C4-2B (cell line): ENCODE measurements at regions not wholly inside any gene's neighbourhood (a gene's known extent, or its start where the extent isn't known, plus 50 kb on each side); places are given as distances from the start of the nearest gene placed in this dataset.

Experiments used
- H3K27ac ChIP-seq: fragments of 450-650 bp; 2 replicates; pipeline ENCODE4 v1.5.1; 2017
- ZFX ChIP-seq: fragments of 450-650 bp; IDR thresholded peaks from 2 replicates; pipeline ENCODE4 v1.6.1; 2017
- TF ChIP-seq, protein P1 (sequence below): fragments of 450-650 bp; conservative IDR thresholded peaks from 2 replicates; pipeline ENCODE4 v1.5.1; 2017; ENCODE audit warnings: mild to moderate bottlenecking

DNA sequence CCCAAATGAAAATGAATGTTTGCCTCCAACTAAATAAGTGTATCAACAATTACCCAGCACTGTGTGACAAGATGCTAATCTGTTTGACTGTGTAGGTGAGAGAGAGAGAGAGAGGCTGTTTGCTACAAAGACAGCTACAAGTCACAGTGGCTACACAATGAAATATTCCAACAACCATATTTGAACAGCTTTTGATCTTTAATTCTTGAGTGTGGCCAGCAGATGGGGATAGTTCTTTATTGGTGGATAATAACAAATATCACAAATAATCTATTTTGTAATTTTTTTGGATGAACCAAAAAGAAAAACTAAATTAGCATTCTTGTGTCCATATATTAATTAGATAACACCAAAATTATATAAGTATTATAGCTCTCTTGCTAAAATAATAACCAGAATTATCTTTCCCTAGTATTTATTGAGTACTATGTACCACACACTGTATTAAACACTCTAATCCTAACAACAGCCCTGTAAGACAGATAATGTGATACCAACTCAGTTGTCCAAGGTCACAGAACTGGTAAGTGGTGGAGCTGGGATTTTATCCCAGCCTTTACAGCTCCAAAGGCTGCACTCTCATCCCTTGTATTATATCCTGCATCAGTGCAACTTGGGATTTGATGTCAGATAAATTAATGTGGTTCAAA lies 61.9 kb upstream of the C3orf80 start:
- no peak overlapping the region for H3K27ac ChIP-seq
- TF ChIP-seq ZFX, result no peak
- TF ChIP-seq, protein P1, sequence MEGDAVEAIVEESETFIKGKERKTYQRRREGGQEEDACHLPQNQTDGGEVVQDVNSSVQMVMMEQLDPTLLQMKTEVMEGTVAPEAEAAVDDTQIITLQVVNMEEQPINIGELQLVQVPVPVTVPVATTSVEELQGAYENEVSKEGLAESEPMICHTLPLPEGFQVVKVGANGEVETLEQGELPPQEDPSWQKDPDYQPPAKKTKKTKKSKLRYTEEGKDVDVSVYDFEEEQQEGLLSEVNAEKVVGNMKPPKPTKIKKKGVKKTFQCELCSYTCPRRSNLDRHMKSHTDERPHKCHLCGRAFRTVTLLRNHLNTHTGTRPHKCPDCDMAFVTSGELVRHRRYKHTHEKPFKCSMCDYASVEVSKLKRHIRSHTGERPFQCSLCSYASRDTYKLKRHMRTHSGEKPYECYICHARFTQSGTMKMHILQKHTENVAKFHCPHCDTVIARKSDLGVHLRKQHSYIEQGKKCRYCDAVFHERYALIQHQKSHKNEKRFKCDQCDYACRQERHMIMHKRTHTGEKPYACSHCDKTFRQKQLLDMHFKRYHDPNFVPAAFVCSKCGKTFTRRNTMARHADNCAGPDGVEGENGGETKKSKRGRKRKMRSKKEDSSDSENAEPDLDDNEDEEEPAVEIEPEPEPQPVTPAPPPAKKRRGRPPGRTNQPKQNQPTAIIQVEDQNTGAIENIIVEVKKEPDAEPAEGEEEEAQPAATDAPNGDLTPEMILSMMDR, result peak; percentile 82

DNA sequence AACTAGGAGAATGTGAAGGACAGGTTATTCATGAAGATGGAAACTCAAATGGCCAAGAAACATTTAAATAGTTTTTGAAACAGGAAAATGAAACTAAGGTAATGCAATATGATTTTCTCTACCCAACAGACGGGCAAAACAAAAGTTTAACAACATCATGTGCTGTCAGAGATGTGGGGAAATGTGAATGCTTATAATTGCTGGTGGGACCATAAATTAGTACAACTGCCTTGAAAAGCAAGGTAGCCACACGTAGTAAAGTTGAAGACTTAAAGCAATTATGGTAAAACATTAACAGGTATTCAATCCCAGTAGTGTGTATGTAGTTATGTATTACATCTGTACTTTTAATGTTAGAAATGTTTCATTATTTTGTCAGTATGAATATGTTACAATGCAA lies 57.0 kb upstream of the C3orf80 start:
- no peak for TF ChIP-seq ZFX
- TF ChIP-seq, protein P1, result no peak
- no peak overlapping the region for H3K27ac ChIP-seq

DNA sequence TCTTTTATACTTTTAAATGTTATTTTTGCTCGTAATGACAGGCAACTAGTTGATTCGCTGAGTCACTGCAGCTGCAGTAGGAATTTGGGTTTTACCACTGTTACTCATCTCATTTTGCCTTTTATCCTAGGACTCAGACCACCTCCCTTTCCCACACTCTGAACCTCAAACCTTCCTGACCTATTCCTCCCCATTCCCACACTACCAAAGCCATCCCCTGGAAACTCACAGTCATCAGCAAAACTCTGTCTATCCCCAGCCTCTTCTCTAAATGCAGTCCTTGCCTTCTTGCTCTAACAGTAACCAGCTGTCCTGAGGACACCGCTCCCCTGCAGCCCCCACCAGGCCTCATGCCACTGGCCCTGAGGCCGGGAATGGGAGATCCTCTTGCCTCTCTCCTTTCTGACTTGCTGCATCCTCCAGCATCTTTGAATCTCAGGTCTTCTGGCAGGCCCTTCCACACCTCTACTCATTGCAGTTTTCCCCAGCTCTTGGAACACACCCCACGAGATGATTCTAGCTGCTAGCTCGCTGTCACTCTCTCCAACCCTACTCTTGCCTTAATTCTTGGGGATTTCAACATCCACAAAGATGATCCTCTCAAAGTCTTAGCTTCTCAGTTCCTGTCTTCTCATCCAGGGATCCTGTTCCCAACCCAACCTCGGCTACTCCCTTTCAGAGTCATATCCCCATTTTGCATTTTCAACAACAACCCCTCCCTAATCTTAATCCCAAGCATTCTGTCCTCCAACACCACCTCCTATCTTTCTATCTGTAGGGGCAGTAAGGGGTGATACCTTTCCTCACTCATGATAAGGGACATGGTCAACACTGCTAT lies 55.9 kb upstream of the C3orf80 start:
- TF ChIP-seq, protein P1, result no peak
- TF ChIP-seq ZFX, result no peak
- no peak overlapping the region for H3K27ac ChIP-seq

DNA sequence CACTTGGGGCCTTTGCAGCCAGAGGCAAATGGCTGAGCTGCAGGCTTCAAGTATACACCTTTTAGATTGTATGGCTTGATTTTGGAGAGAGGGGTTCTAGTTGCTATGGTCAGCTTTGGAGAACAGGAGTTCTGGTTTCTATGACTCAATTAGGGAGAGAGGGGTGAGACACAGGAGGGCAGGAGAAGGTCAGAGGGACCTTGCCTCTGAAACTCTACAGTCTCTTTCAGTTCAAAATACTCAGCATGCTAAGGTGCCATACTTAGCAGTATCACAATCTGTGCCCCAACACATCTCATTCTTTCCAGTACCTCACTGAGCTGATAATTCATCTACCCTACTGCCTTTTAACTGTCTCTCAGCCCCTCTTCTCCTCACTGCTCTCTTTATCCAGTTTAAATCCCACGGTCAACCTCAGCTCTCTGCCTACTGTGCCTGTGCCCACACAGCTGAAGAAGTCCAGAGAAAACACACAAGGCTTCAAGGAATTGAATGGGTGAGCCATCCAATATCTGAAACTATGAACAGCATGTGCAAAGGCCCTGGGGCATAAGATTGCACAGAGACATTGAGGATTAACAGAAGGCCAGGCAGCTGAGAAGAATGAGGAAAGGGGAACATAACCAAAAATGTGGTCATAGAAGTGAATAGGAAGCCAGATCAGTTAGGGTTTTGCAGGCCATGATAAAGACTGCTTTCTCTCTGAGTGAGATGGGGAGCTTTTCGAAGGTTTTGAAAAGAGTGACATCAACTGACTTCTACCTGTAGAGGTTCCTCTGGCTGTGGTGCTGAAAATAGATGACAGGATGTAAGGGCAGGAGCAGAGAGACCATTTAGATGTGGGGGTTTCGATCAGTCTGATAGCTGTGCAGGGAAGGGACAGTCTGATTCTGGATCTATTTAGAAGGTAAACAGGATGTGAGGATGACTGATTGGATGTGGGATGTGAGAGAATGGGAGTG lies 54.5 kb upstream of the C3orf80 start:
- TF ChIP-seq, protein P1, result no peak
- TF ChIP-seq ZFX, result no peak
- H3K27ac ChIP-seq, result no peak overlapping the region

DNA sequence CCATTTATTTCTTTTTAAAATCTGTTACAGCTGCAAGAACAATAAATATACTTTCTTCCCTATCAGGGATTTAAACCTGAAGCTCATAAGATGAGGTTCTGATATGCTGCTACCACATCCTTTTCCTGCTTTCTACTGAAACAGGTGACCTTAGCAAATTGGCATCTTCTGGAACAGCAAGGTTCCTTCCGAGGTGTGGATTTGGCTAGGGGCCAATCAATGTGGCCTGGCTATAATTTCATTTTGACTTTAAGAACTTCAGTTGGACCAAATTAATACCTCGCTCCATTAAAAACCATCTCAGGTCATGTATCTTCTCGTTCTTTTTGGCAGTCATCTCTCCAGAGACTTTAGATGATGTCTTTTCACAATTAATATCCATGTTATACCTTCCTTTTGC lies 53.4 kb upstream of the C3orf80 start:
- no peak overlapping the region for H3K27ac ChIP-seq
- TF ChIP-seq, protein P1, result no peak
- TF ChIP-seq ZFX, result no peak

DNA sequence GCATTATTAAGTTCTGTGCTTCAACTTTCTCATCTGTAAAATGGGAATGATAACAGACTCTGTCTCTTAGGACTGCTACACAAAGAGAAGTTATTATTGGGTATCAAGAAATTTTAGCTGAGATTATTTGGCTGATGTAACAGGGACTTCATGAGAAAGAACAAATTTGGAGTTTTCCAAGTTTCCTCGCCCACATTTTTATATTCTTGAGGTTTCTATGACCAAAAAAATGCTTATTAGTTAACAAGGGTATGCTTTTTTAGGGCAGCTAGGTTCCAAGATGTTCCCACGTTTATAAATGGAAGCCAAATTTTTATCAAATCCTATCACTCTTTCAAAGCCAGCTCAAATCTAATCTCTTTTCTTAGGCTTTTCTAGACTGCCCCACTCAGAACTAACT lies 50.6 kb upstream of the C3orf80 start:
- TF ChIP-seq ZFX, result no peak
- TF ChIP-seq, protein P1, result no peak
- no peak overlapping the region for H3K27ac ChIP-seq
